GM12875 (cell line): ENCODE measurements at regions not wholly inside any gene's neighbourhood (a gene's known extent, or its start where the extent isn't known, plus 50 kb on each side); places are given as distances from the start of the nearest gene placed in this dataset.
"Not testable (repeated sequence)": the region's sequence is repeated elsewhere in the genome, so short reads cannot be mapped to it uniquely, and the experiment has no call there.

ENCODE experiments used
- H3K4me3 ChIP-seq: one replicate; pipeline ENCODE4 v1.5.1; 2011; ENCODE audit warnings: low read depth, low read length, control low read depth
- TF ChIP-seq, protein P1 (sequence below): IDR thresholded peaks from 2 replicates; pipeline ENCODE4 v1.5.1; 2011; ENCODE audit warnings: low read depth, mild to moderate bottlenecking, control low read depth, inconsistent platforms, low read length, moderate library complexity, borderline replicate concordance; ENCODE audit not compliant: insufficient read depth

DNA sequence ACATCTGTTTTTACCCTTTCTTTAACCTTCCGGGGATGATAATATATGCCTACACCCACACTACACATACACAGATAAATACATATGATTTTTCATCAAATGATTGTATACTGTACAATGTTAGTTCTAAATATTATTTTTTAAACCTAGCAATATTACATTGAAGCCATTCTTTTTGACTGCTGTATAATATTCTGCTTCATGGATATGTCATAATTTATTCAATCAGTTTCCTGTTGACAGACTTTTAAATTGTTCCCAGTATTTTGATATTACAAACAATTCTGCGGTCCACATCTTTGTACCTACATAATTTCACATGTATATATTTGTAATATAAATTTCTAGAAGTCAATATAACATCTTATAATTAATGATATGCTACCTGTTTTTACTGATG is 59.0 kb upstream of the ITGB1 start:
- TF ChIP-seq, protein P1, sequence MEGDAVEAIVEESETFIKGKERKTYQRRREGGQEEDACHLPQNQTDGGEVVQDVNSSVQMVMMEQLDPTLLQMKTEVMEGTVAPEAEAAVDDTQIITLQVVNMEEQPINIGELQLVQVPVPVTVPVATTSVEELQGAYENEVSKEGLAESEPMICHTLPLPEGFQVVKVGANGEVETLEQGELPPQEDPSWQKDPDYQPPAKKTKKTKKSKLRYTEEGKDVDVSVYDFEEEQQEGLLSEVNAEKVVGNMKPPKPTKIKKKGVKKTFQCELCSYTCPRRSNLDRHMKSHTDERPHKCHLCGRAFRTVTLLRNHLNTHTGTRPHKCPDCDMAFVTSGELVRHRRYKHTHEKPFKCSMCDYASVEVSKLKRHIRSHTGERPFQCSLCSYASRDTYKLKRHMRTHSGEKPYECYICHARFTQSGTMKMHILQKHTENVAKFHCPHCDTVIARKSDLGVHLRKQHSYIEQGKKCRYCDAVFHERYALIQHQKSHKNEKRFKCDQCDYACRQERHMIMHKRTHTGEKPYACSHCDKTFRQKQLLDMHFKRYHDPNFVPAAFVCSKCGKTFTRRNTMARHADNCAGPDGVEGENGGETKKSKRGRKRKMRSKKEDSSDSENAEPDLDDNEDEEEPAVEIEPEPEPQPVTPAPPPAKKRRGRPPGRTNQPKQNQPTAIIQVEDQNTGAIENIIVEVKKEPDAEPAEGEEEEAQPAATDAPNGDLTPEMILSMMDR = no peak
- no peak overlapping the region for H3K4me3 ChIP-seq

DNA sequence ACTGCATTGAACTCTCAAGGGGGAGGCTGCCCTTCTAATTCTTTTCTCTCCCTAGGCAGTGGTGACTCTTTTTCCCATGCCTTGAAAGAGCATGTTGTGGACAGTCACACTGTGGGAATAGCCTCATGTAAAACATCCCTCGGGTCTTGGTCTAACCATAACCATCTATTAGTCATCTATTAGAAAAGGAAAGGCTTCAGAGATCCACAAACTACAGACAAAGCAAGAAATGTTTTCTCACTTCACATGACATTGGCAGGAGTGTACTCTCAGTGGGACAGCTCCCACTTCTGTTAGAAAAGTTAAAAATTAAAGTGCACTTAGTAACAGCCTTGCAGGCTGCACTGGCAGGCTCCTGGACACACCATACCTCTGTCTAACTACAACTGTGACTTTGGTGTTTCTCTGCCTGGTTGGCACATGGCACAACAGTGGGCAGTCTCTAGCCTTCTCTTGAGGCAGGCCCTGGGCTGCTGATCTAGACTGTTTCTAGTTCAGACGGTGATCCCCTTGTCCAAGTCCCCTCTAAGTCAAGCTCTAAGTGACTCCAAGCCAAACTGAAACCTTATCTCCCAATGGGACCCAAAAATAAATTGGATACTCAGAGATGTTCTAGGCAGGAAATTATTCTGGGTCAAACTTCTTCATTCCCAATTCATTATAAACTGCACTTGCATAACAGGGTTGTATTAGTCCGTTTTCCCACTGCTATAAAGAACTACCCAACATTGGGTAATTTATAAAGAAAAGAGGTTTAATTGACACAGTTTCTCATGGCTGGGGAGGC is 57.9 kb upstream of the ITGB1 start:
- TF ChIP-seq, protein P1 = no peak
- H3K4me3 ChIP-seq = no peak overlapping the region

DNA sequence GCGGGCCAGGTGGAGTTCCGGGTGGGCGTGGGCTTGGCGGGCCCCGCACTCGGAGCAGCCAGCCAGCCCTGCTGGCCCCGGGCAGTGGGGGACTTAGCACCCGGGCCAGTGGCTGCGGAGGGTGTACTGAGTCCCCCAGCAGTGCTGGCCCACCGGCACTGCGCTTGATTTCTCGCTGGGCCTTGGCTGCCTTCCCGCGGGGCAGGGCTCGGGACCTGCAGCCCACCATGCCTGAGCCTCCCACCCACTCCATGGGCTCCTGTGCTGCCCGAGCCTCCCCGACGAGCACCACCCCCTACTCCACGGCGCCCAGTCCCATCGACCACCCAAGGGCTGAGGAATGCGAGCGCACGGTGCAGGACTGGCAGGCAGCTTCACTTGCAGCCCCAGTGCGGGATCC is 55.3 kb upstream of the ITGB1 start:
- not testable (repeated sequence) for H3K4me3 ChIP-seq

DNA sequence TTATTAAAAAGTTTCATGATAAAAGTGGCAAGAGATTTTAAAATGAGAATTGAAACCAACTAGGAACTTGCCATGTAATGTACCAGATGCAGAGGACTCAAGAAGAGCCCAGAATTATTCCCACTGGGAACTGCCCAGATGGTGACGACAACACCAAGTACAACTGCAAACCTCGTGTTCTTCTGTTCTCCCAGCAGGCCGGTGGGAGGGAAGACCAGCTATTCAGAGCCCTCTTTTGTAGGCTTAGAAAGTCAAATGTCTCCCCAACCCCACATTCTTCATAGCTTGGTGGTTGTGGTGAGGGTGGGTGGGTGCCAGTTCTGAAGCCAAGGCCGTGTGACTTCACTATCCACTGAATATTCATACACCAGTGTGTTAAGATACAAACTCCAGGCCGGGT is 54.3 kb upstream of the ITGB1 start:
- H3K4me3 ChIP-seq = no peak overlapping the region
- TF ChIP-seq, protein P1 = no peak

DNA sequence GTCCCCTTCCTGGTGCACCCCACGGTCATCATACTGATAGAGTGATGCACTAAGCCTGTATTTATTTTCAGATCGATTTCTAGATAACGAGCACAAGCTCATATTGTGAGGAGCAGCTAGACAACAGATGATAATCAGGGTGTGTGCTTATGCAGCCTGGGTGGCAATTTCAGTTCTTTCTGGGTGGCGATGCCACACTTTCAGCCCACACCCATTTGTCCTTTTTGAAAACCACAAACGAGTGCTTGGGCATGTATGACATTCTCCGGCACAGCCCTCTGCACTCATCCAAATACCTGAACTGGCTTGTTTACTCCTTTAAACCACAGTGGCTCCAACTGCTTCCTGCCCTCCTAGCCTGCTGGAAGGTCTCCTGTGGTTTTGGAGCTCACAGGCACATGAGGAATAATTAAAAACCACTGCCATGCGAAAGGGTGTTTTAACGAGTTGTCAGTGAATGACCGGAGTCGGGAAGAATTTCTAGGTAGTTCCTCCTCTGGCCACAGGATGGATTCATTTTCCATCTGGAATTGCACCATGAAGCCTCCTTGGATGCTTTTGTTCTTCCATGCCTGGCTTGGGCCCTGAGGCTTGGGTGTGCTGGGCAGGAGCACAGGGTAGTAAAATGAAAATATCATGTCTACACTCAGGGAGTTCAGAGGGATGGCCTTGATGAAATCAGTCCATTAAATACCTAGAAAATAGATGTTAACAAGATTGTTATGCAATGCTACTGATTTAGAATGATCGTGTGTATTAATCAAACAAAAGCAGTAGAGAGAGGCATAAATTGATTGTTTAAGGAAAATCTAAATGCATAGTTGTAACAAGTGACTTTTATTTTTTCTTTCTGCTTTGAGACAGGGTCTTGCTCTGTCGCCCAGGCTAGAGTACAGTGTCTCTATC is 52.4 kb upstream of the ITGB1 start:
- H3K4me3 ChIP-seq = no peak overlapping the region
- TF ChIP-seq, protein P1 = no peak

DNA sequence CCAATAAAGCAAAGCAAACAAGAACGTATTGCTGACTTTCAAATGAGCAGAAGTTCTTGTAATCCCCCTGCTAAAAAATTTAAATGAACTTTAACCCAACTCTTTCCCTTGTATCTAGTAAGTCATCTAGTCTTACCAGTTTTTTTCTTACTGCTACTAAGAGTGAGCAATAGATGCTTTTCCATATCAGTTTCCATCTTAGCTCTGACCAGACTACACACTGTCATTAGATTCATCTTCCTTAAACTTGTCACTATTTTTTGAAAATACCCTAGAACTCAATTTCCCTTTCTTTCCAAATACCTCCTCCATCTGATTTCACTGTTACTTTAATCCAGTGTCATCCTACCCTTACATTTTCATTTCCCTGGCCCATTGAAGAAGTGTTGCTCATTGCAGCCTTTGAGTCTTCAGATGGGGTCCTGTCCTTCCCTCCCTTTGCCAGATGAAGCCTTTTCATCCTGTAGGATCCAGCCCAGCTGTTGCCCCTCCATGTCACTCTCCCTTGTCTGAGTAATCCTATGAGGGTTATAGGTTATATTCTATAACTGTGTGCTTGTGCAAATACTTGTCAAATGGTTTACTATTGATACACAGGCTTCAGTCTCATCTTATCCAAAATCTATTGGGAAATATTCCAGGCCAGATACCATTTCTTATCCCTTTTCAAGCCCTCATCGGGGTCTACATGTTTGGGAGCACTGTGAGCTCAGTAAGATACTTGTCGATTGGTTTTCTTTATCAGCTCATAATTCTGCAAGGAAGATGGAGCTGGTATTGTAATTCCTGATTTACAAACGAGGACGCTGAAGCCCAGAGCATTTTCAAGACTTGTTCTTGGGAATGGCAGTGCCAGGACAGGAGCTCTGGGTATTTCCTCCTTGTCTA is 51.5 kb upstream of the ITGB1 start:
- TF ChIP-seq, protein P1 = no peak
- H3K4me3 ChIP-seq = no peak overlapping the region

DNA sequence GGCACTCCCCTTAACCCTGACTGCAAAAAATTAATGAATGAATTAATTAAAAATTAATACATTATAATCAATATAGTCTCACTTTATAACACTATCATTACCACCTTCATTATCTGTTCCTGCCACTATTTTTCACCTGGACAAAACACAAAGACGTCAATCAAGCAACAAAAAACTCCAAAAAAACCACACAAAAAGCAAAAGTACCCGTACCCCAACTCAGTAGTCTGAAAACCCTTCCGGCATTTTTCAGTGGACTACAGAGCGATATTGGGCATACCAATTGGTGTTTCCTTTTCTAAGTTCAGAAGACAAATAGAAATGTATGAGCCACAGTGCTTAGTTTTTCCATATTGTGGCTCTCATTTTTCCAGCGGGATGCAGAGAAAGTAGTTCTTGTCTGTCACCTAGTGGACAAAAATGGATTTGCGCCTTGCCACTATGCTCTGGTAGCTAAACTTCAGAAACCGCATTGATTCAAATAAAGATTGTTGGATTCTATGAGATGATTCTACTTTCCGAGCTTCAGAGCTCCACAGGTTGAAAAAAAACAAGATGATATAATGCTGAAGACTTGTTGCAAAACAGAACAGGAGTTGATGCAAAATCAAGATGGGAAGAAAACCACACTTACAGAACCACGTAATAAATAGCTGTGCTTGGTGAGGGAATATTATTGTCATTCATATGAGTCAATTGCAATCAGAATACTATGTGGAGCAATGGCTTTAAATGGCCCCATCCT is 50.6 kb upstream of the ITGB1 start:
- TF ChIP-seq, protein P1 = peak; percentile 91
- H3K4me3 ChIP-seq = no peak overlapping the region

DNA sequence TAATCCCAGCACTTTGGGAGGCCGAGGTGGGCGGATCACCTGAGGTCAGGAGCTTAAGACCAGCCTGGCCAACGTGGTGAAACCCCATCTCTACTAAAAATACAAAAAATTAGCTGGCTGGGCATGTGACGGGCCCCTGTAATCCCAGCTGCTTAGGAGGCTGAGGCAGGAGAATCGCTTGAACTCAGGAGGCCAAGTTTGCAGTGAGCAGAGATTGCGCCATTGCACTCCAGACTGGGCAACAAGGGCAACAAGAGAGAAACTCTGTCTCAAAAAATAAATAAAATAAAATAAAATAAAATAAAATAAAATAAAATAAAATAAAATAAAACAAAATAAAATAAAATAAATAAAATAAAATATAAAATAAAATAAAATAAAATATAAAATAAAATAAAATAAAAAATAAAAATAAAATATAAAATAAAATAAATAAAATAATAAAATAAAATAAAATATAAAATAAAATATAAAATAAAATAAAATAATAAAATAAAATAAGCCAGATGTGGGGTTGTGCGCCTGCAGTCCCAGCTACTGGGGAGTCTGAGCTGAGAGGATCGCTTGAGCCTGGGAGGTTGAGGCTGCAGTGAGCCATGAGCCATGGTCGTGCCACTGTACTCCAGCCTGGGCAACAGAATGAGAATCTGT is 49.8 kb upstream of the ITGB1 start:
- not testable (repeated sequence) for H3K4me3 ChIP-seq
